PC-3 (cell line): ENCODE measurements at regions not wholly inside any gene's neighbourhood (a gene's known extent, or its start where the extent isn't known, plus 50 kb on each side); places are given as distances from the start of the nearest gene placed in this dataset.

Source experiments
- CTCF ChIP-seq: fragments of 300-600 bp; sonication (generic); conservative IDR thresholded peaks from 2 replicates; pipeline ENCODE4 v1.5.1; 2017; ENCODE audit warnings: antibody characterized with exemption, low read depth, mild to moderate bottlenecking, low read length
- EZH2phosphoT487 ChIP-seq: fragments of 300-600 bp; sonication (generic); IDR thresholded peaks from 2 replicates; pipeline ENCODE4 v1.6.1; 2018; ENCODE audit warnings: mild to moderate bottlenecking, antibody characterized with exemption, low read length, borderline replicate concordance

DNA sequence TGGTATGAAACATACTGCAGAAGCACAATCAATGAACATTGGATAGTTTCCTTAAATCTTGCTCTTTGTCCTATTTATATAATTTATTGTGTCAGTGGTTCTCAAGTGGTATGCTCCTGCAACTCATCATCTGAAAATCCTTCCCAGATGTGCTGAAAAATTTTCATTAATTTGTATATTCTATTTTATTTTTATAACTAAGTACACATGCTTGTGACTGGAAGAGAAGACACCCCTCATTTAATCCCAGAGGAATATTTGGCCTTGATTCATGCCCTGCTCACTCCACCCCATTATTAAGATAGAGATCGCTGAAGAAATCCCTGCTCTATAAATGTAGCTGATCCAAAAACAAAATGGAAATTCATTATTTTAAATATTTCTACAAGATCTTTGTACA is 870.5 kb upstream of the CXADR start:
- no peak for TF ChIP-seq CTCF
- no peak for TF ChIP-seq EZH2phosphoT487
